IMR-90 (cell line): ENCODE measurements at regions not wholly inside any gene's neighbourhood (a gene's known extent, or its start where the extent isn't known, plus 50 kb on each side); places are given as distances from the start of the nearest gene placed in this dataset.

Source experiments
- ATAC-seq: fragments of 200-7000 bp; cut with Tn5 transposase; 2 replicates; pipeline ENCODE4 v1.9.1; 2020; ENCODE audit warnings: low read depth, mild to moderate bottlenecking, moderate library complexity
- BruUV-seq: library from RNA; stranded (reverse); fragments of 400-500 nt; replicated peaks from 2 replicates; lab custom pipeline; 2021; lab: Mats Ljungman, UMichigan
- CTCF ChIA-PET: fragments of 300-600 bp; formaldehyde crosslinking; extraction: SDS; loops from one replicate; lab custom pipeline; 2021; ENCODE audit warnings: antibody characterized with exemption; lab: Yijun Ruan, JAX
- POLR2A ChIA-PET: fragments of 300-600 bp; sonication (Branson Sonifier 250); formaldehyde crosslinking; loops from one replicate; lab custom pipeline; 2022; ENCODE audit warnings: antibody characterized with exemption; ENCODE audit not compliant: unreplicated experiment; lab: Charles Lee
- DNase-seq: peaks from one replicate; pipeline ENCODE4 v3.0.0; 2013
- H2AFZ ChIP-seq: replicated peaks from 2 replicates; pipeline ENCODE3; 2013; ENCODE audit warnings: low read length, mild to moderate bottlenecking; ENCODE audit not compliant: poor library complexity
- H2AK5ac ChIP-seq: 2 replicates; pipeline ENCODE4 v1.6.1; 2013; ENCODE audit warnings: low read depth, low read length, inconsistent platforms
- H2AK9ac ChIP-seq: replicated peaks from 2 replicates; pipeline ENCODE3; 2013; ENCODE audit warnings: mild to moderate bottlenecking, low read depth, low read length, moderate library complexity; ENCODE audit not compliant: poor library complexity
- H2BK120ac ChIP-seq: 2 replicates; pipeline ENCODE4 v1.6.1; 2013; ENCODE audit warnings: low read depth, low read length, inconsistent platforms
- H2BK15ac ChIP-seq: 3 replicates; pipeline ENCODE4 v1.6.1; 2013; ENCODE audit warnings: low read depth, low read length, inconsistent platforms
- H2BK20ac ChIP-seq: 2 replicates; pipeline ENCODE4 v1.6.1; 2013; ENCODE audit warnings: low read depth, mild to moderate bottlenecking, inconsistent platforms, low read length, moderate library complexity
- H2BK5ac ChIP-seq: 2 replicates; pipeline ENCODE4 v1.6.1; 2013; ENCODE audit warnings: mild to moderate bottlenecking, low read depth, low read length, inconsistent platforms; ENCODE audit not compliant: poor library complexity, severe bottlenecking
- H3K14ac ChIP-seq: replicated peaks from 2 replicates; pipeline ENCODE4 v1.6.1; 2013; ENCODE audit warnings: low read depth, low read length, inconsistent platforms
- H3K18ac ChIP-seq: 2 replicates; pipeline ENCODE4 v1.6.1; 2013; ENCODE audit warnings: low read depth, low read length, control low read depth
- H3K23ac ChIP-seq: 2 replicates; pipeline ENCODE4 v1.6.1; 2013; ENCODE audit warnings: low read depth, low read length, inconsistent platforms
- H3K27ac ChIP-seq: 2 replicates; pipeline ENCODE4 v1.5.1; 2013; ENCODE audit warnings: mild to moderate bottlenecking, control low read depth, low read length; ENCODE audit not compliant: insufficient read depth
- H3K27me3 ChIP-seq: 2 replicates; pipeline ENCODE4 v1.6.1; 2013; ENCODE audit warnings: low read length; ENCODE audit not compliant: control insufficient read depth, insufficient read depth
- H3K36me3 ChIP-seq: 2 replicates; pipeline ENCODE4 v1.6.1; 2013; ENCODE audit warnings: low read length, mixed read lengths; ENCODE audit not compliant: control insufficient read depth, insufficient read depth
- H3K4ac ChIP-seq: 2 replicates; pipeline ENCODE4 v1.6.1; 2013; ENCODE audit warnings: low read depth, low read length, inconsistent platforms
- H3K4me1 ChIP-seq: 2 replicates; pipeline ENCODE4 v1.6.1; 2013; ENCODE audit warnings: low read length, mixed read lengths; ENCODE audit not compliant: control insufficient read depth, insufficient read depth
- H3K4me2 ChIP-seq: 2 replicates; pipeline ENCODE4 v1.6.1; 2013; ENCODE audit warnings: low read depth, mild to moderate bottlenecking, control low read depth, low read length, moderate library complexity
- H3K4me3 ChIP-seq: 2 replicates; pipeline ENCODE4 v1.5.1; 2013; ENCODE audit warnings: low read depth, mild to moderate bottlenecking, control low read depth, low read length, moderate library complexity; ENCODE audit not compliant: insufficient read depth
- H3K56ac ChIP-seq: 2 replicates; pipeline ENCODE4 v1.6.1; 2013; ENCODE audit warnings: low read length, inconsistent platforms; ENCODE audit not compliant: insufficient read depth; ENCODE audit errors: extremely low read depth
- H3K79me1 ChIP-seq, 2 experiments: 2 replicates each; pipeline ENCODE4 v1.6.1; 2013; ENCODE audit warnings: low read length in 2 of 2, inconsistent platforms in 1 of 2, low read depth in 1 of 2
- H3K9ac ChIP-seq: 2 replicates; pipeline ENCODE4 v1.6.1; 2013; ENCODE audit warnings: low read depth, low read length, control low read depth
- H3K9me1 ChIP-seq: 2 replicates; pipeline ENCODE4 v1.6.1; 2013; ENCODE audit warnings: low read length, inconsistent platforms; ENCODE audit not compliant: insufficient read depth
- H3K9me3 ChIP-seq: 2 replicates; pipeline ENCODE4 v1.6.1; 2013; ENCODE audit warnings: low read length; ENCODE audit not compliant: control insufficient read depth, insufficient read depth
- H4K20me1 ChIP-seq: 2 replicates; pipeline ENCODE4 v1.6.1; 2013; ENCODE audit warnings: low read length, inconsistent platforms; ENCODE audit not compliant: insufficient read depth
- H4K5ac ChIP-seq: 2 replicates; pipeline ENCODE4 v1.6.1; 2013; ENCODE audit warnings: mild to moderate bottlenecking, low read depth, low read length, control low read depth
- H4K8ac ChIP-seq, 2 experiments: 2 replicates each; pipeline ENCODE4 v1.6.1; 2013; ENCODE audit warnings: low read depth in 2 of 2, low read length in 2 of 2, control low read depth in 1 of 2, inconsistent platforms in 1 of 2
- H4K91ac ChIP-seq: 2 replicates; pipeline ENCODE4 v1.6.1; 2013; ENCODE audit warnings: low read depth, low read length, inconsistent platforms; ENCODE audit not compliant: insufficient read depth
- CHD1 ChIP-seq: IDR thresholded peaks from 2 replicates; pipeline ENCODE4 v1.6.1; 2012; ENCODE audit warnings: low read depth, low read length, improper control_type of control experiment
- RAD21 ChIP-seq: IDR thresholded peaks from 2 replicates; pipeline ENCODE4 v1.6.1; 2012; ENCODE audit warnings: low read length, improper control_type of control experiment
- WGBS, 2 experiments: methylation state at CpG; one replicate each; pipeline versions ENCODE4 v1.1.5 to v1.1.7; 2013; ENCODE audit warnings: missing lambda C conversion rate in 2 of 2; ENCODE audit not compliant: insufficient read length in 1 of 2; ENCODE audit errors: extremely low coverage in 2 of 2; 5-methylcytosine and 5-hydroxymethylcytosine counted together
- dilution Hi-C: fragments of 300-500 bp; cut with HindIII; formaldehyde crosslinking; loops from one replicate; pipeline ENCODE4 v1.14.3; 2018; ENCODE audit warnings: low sequenced_read_pairs; ENCODE audit not compliant: unreplicated experiment
- in situ Hi-C: fragments of 300-500 bp; cut with MboI; formaldehyde crosslinking; loops from 3 replicates; pipeline ENCODE4 v1.14.3; 2019; ENCODE audit warnings: low sequenced_read_pairs, inconsistent platforms, mixed read lengths
- intact Hi-C: fragments of 100-400 bp; cut with micrococcal nuclease; formaldehyde crosslinking; loops from 2 replicates; pipeline ENCODE4 v1.10.0; 2022
- TF ChIP-seq, protein P1 (sequence below): conservative IDR thresholded peaks from 2 replicates; pipeline ENCODE4 v1.5.1; 2012; ENCODE audit warnings: mild to moderate bottlenecking, low read depth, low read length, improper control_type of control experiment
- TF ChIP-seq, protein P2 (sequence below): fragments of 150-350 bp; IDR thresholded peaks from 2 replicates; pipeline ENCODE4 v1.6.1; 2016; ENCODE audit warnings: low read depth, mild to moderate bottlenecking, low read length, moderate library complexity, borderline replicate concordance

DNA sequence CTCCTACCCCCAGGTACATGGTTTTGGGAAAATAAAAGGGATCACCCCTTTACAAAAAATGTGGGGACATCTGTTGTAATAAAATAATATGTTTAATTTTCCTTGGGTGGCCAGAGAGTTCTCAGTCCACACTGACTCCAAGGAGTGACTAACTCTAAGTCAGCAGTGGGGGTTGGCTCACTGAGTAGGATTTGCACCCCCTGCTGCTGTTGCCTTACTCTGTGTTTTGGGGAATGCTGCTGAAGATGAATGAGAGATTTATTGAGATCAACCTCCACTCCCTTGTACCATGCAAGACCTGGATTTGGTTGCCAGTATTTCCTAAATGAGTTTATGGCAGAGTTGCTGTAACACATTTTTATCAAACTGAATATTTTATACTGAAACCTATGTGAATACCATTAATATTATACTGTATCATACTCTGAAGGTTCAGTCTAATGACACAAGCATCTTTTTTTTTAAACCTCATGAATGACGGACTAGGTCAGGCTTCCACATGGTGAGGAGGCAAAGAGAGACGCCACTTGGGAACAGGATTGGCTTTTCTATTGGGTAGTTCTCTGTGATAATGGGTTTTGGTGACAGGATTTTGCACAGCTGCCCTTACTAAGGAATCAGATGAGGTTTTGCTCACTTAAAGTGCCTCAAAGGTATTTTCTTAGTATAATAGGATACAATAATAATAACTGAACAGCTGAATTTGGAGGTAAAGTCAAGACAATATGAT is 121.3 kb upstream of the OSMR start:
- Histone ChIP-seq H4K91ac (peak overlapping the region; percentile 32; the same call in 1 of the 2 replicates), H2AK5ac (peak overlapping the region; percentile 76), H3K79me1 (no peaks in the 10 kb centered on the region), H2AK9ac (no peak overlapping the region), H3K56ac (no peak overlapping the region), H3K14ac (no peak overlapping the region), H3K23ac (peak overlapping the region; percentile 15; the same call in 1 of the 2 replicates), H3K4ac (0 out of 2 replicates have a peak overlapping the region, but pooled peaks have one; percentile 18), H4K5ac (no peak overlapping the region), H3K27me3 (no peaks in the 10 kb centered on the region), H3K9ac (no peak overlapping the region), H3K18ac (no peak overlapping the region), H3K9me1 (no peaks in the 10 kb centered on the region), H3K4me3 (no peak overlapping the region), H2AFZ (no peak overlapping the region), H3K9me3 (no peaks in the 10 kb centered on the region), H2BK120ac (0 out of 2 replicates have a peak overlapping the region, but pooled peaks have one; percentile 47), H2BK5ac (no peak overlapping the region), H2BK15ac (0 out of 3 replicates have a peak overlapping the region, but pooled peaks have one; percentile 4), H4K20me1 (no peaks in the 10 kb centered on the region), H3K36me3 (no peaks in the 10 kb centered on the region), H4K8ac (no peak overlapping the region), H3K27ac (no peak overlapping the region), H3K4me2 (no peak overlapping the region), H3K4me1 (peaks cover 15% of the 10 kb centered on the region), H2BK20ac (no peak overlapping the region)
- ATAC-seq: peak; percentile 69
- WGBS, 2 experiments: no CpG with 5 or more reads among the region's 2 CpGs
- ChIA-PET POLR2A (no interaction called here), CTCF (interaction anchor here (1.4 kb wide), 1 partner anchor 41 kb away, joined by 3 read pairs; no protein-coding TSS in a partner anchor)
- peak; percentile 67 for DNase-seq
- intact Hi-C loops: loop anchor here (5.0 kb wide), 2 partner anchors 83 to 117 kb away; no protein-coding TSS in a partner anchor
- TF ChIP-seq, protein P1, sequence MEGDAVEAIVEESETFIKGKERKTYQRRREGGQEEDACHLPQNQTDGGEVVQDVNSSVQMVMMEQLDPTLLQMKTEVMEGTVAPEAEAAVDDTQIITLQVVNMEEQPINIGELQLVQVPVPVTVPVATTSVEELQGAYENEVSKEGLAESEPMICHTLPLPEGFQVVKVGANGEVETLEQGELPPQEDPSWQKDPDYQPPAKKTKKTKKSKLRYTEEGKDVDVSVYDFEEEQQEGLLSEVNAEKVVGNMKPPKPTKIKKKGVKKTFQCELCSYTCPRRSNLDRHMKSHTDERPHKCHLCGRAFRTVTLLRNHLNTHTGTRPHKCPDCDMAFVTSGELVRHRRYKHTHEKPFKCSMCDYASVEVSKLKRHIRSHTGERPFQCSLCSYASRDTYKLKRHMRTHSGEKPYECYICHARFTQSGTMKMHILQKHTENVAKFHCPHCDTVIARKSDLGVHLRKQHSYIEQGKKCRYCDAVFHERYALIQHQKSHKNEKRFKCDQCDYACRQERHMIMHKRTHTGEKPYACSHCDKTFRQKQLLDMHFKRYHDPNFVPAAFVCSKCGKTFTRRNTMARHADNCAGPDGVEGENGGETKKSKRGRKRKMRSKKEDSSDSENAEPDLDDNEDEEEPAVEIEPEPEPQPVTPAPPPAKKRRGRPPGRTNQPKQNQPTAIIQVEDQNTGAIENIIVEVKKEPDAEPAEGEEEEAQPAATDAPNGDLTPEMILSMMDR: 0 out of 2 replicates have a peak, but pooled peaks have one; percentile 10
- TF ChIP-seq CHD1: no peak
- peak; percentile 16; the same call in 1 of the 2 replicates for TF ChIP-seq RAD21
- TF ChIP-seq, protein P2, sequence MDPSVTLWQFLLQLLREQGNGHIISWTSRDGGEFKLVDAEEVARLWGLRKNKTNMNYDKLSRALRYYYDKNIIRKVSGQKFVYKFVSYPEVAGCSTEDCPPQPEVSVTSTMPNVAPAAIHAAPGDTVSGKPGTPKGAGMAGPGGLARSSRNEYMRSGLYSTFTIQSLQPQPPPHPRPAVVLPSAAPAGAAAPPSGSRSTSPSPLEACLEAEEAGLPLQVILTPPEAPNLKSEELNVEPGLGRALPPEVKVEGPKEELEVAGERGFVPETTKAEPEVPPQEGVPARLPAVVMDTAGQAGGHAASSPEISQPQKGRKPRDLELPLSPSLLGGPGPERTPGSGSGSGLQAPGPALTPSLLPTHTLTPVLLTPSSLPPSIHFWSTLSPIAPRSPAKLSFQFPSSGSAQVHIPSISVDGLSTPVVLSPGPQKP: no peak
- no TSS peak for BruUV-seq
- in situ Hi-C loops: no loop called here
- dilution Hi-C loops: no loop called here
